ENCODE measurements at regions not wholly inside any gene's neighbourhood (a gene's known extent, or its start where the extent isn't known, plus 50 kb on each side); places are given as distances from the start of the nearest gene placed in this dataset.

DNA sequence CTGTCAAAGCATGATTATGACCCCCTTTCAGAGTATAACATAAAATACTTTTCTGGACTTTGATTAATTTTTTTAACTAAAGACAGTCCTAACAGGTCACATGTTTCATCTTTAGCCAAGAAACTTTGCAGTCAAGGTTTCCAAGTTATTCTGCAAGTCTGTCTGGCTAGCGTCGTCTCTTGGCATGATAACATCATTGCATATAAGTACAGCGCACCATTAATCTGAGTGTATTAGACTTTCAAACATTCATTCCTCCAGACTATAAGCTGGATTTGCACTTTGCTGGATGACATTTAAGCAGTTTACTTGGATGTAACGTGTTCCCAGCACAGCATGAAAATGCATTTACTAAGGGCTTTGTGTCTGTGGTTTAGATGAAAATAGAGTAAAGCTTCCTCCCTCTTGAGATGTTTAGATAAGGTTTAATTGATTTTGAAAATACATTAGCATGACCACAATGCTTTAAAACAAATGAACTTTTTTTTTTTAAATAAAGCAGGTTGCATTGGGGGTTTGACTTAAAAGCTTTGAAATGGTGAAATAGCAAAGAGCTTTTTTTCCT is 349.0 kb upstream of the MTPN start:
- Histone ChIP-seq H3K4me2 (ENCODE audit: insufficient read depth in 1 of 2, low read depth in 2 of 2, low read length in 2 of 2) (no peak overlapping the region), H4K20me1 (replicated peaks in 1 of 2; ENCODE audit: control insufficient read depth in 1 of 2, insufficient read depth in 2 of 2, low read length in 2 of 2) (peaks cover 0 to 1% of the 10 kb centered on the region in 2 experiments), H4K91ac (replicated peaks; ENCODE audit: insufficient read length, low read length) (no peak overlapping the region), H3K79me2 (ENCODE audit: control insufficient read depth in 1 of 2, insufficient read depth in 2 of 2, low read length in 2 of 2) (no peaks in the 10 kb centered on the region), H2BK20ac (ENCODE audit: low read length) (no peak overlapping the region), H3K56ac (replicated peaks; ENCODE audit: insufficient read length, low read depth, low read length) (no peak overlapping the region), H3K9ac (replicated peaks in 1 of 4; ENCODE audit: extremely low read depth in 1 of 4, low read depth in 3 of 4, low read length in 3 of 4) (no peak overlapping the region), H3K23me2 (ENCODE audit: low read depth, low read length) (no peaks in the 10 kb centered on the region), H3K4me3 (ENCODE audit: extremely low read depth in 1 of 4, insufficient read depth in 2 of 4, low read depth in 3 of 4, low read length in 4 of 4) (no peak overlapping the region), H3K79me1 (ENCODE audit: low read depth, low read length) (no peaks in the 10 kb centered on the region), H3K18ac (ENCODE audit: extremely low read depth, low read length) (no peak overlapping the region), H2AK5ac (ENCODE audit: low read depth, low read length) (no peak overlapping the region), H3K4me1 (replicated peaks in 1 of 4; ENCODE audit: control insufficient read depth in 3 of 4, insufficient read depth in 4 of 4, low read length in 3 of 4) (no peaks in the 10 kb centered on the region), H4K5ac (ENCODE audit: insufficient read length, low read depth, low read length) (no peak overlapping the region), H2BK120ac (replicated peaks; ENCODE audit: low read depth, low read length) (no peak overlapping the region), H3K9me3 (ENCODE audit: insufficient read depth in 2 of 2, low read depth in 1 of 2, low read length in 1 of 2) (no peaks in the 10 kb centered on the region), H3K36me3 (ENCODE audit: control insufficient read depth in 2 of 4, insufficient read depth in 4 of 4, low read length in 3 of 4) (no peaks in the 10 kb centered on the region), H3K14ac (ENCODE audit: insufficient read length) (no peak overlapping the region), H2BK15ac (ENCODE audit: low read length) (no peak overlapping the region), H3K4ac (replicated peaks; ENCODE audit: insufficient read length, low read depth, low read length) (no peak overlapping the region), H3K23ac (ENCODE audit: insufficient read length) (no peak overlapping the region), H2BK12ac (ENCODE audit: low read depth, low read length) (no peak overlapping the region), H2AFZ (ENCODE audit: low read length) (no peak overlapping the region), H3K27me3 (replicated peaks in 1 of 4; ENCODE audit: control insufficient read depth in 3 of 4, extremely low read depth in 1 of 4, insufficient read depth in 3 of 4, low read length in 3 of 4) (no peaks in the 10 kb centered on the region), H2BK5ac (ENCODE audit: low read depth, low read length) (no peak overlapping the region), H3K27ac (ENCODE audit: low read depth, low read length) (no peak overlapping the region), H4K8ac (ENCODE audit: extremely low read depth, insufficient read depth, low read length) (no peak overlapping the region)
- TF ChIP-seq BACH1 (IDR thresholded peaks at IDR 0.05; ENCODE audit: low read length) (no peak), HDAC6 (IDR thresholded peaks at IDR 0.05; ENCODE audit: low read depth, low read length) (no peak), TCF12 (IDR thresholded peaks at IDR 0.05; ENCODE audit: low read depth, low read length) (no peak), CHD1 (IDR thresholded peaks at IDR 0.05; ENCODE audit: low read depth, low read length) (no peak), SAP30 (IDR thresholded peaks at IDR 0.05; ENCODE audit: insufficient read depth, insufficient replicate concordance, low read length) (no peak), FOSL1 (IDR thresholded peaks at IDR 0.05; ENCODE audit: insufficient read depth, low read depth, low read length) (no peak), JUN (IDR thresholded peaks at IDR 0.05; ENCODE audit: low read depth, low read length) (no peak), CBX8 (IDR thresholded peaks at IDR 0.05; ENCODE audit: borderline replicate concordance, low read depth, low read length) (no peak), BRCA1 (IDR thresholded peaks at IDR 0.05; ENCODE audit: low read depth, low read length) (no peak)
- DNase-seq (ENCODE audit: low read depth in 1 of 2, low spot score in 2 of 2): no peak
- POLR2A ChIA-PET (ENCODE audit: partially characterized antibody): interaction anchor here (0.7 kb wide), 1 partner anchor 416 kb away, joined by 3 read pairs; no protein-coding TSS in a partner anchor
- WGBS, 2 experiments (ENCODE audit: extremely low coverage in 1 of 2, insufficient coverage in 1 of 2, insufficient read length in 1 of 2, insufficient replicate concordance in 2 of 2, low coverage in 1 of 2, low lambda C conversion rate in 2 of 2, missing lambda C conversion rate in 1 of 2): 86% methylated on average over 4 of the region's 4 CpGs; no CpG with 5 or more reads in 1 of the 2 experiments
- FAIRE-seq: no peak
- CTCF ChIA-PET (ENCODE audit: partially characterized antibody): interaction anchor here (0.6 to 1.0 kb wide), 4 partner anchors 9 to 369 kb away, joined by 3 to 4 read pairs (median 4); no protein-coding TSS in a partner anchor
